Non-pigmented ciliary epithelial cell (primary cell): ENCODE measurements at regions not wholly inside any gene's neighbourhood (a gene's known extent, or its start where the extent isn't known, plus 50 kb on each side); places are given as distances from the start of the nearest gene placed in this dataset.

ENCODE experiments used
- DNase-seq: peaks from one replicate; pipeline ENCODE4 v3.0.0-alpha.2; 2010; ENCODE audit warnings: low read depth

DNA sequence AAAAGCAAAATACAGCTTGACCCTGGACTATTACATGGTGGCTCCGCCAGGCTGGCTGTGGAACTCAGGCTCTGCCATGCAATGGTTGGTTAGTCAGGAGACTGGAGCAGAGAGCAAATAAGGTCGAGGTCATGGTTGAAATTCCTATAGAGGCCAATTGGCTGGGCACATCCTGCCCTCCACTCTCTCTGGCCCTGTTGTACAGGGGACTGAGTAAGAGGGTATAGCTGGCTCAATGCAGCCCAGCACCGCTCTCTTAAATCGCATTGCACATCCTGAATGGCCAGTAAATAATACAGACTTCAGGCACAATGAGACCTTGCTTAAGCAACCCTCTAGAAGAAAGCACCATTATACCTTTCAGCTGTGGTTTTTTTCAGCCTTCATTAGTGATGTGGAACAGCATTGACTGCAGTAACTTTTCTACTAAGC is 59.3 kb upstream of the PPP2R5A start:
- DNase-seq: no peak

DNA sequence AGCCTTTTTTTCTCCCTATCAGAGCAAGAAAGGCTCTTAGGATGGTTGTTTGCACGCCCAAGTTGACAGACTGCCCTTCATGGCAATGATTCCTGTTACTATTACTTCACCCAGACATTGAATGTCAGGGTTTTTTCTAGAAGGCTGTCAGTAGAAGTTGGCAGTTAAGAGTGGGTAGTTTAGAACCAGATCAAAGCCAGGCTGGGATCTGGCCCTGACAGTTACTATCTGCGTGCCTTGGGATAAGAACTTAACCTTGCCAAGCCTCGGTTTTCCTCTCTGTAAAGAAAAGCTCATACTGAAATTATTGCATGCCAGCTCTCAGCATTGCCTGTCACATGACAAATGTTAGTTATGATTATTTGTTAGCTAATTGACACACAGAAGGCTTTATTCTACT is 58.7 kb upstream of the PPP2R5A start:
- no peak for DNase-seq

- DNase-seq: no peak
Measured at GRCh38 chr1:212228076-212228475, 57.1 kb upstream of the PPP2R5A start.

- DNase-seq: no peak
Measured at GRCh38 chr1:212228591-212229119, 56.6 kb upstream of the PPP2R5A start.

DNA sequence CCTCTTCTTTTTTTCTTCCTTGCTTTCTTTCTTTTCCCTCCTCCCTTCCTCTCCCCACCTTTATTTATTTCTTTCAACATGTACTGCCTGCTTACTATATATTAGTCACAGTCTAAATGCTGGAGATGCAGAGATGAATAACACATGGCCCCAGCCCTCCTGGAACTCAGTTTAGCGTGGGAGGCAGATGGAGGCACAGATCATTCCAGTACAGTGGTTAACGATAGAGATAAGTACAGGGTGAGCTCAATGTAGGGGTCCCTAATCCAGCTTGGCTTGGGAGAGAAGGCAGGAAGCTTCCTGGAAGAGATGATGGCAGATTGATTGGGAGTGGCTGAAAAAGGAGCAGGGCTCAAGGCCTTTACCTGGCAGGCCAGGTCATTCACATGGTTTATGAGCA is 55.6 kb upstream of the PPP2R5A start:
- peak; percentile 61 for DNase-seq

DNA sequence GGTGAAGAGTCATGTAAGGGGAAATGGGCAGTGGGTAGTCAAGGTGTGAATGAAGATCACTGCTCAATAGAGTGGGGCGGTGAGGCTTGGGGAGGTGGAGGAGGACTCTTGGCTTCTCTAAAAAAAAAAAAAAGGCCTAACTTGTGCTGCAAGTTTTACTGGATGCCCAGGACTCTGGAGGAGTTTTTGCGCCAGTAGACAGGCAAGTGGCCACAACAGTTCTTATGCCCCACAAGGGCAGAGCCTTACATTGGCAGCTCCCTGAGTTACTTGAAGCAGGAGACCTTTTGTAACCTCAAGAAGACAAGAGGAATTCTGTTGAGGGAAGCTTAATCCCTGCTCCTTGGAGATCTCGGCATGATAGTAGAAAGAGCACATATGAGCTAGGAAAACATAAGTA is 54.9 kb upstream of the PPP2R5A start:
- no peak for DNase-seq

DNA sequence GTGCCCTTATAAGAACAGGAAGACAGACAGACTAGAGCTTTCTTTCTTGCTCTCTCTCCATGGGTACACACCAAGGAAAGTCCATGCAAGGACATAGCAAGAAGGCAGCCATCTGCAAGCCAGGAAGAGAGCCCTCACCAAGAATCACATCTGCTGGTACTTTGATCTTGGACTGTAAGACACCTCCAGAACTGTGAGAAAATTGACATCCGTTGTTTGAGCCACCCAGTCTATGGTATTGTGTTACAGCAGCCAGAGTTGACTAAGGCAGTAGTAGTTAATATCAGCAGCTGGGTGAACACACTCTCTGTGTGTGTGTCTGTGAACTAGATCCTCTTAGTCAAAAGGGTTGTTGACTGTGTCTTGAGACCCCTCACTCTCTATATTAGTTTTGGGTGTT is 53.8 kb upstream of the PPP2R5A start:
- no peak for DNase-seq

GRCh38 chr1:212232090-212232489 is 53.1 kb upstream of the PPP2R5A start:
- DNase-seq: no peak

DNA sequence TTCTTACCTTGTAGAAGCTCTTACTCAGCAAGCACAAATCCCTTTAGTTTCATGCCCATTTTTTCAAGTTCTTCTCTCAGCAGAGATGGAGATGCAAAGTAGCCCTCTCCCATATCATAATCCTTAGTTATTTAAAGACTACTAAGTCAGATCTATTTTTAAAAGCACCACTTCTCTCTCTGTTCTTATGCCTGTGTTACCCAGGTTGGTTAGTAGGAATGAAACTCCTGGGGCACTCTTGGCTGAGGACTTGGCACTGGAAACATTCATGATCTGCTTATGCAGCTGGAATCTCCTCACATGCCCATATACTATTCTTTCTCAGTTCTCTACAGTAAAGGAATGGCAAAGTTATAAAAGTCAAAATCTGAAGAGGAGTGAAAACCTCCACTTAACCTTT is 51.9 kb upstream of the PPP2R5A start:
- no peak for DNase-seq

GRCh38 chr1:212234431-212235395 is 50.5 kb upstream of the PPP2R5A start:
- DNase-seq: peak; percentile 90
